Suprapubic skin (tissue), 2 donors: ENCODE measurements at regions not wholly inside any gene's neighbourhood (a gene's known extent, or its start where the extent isn't known, plus 50 kb on each side); places are given as distances from the start of the nearest gene placed in this dataset.

Experiments
- EP300 ChIP-seq: sonication (generic); formaldehyde crosslinking; IDR thresholded peaks from one replicate; pipeline ENCODE4 v1.6.1; 2017; ENCODE audit warnings: antibody characterized with exemption
- POLR2A ChIP-seq, 2 donors: fragments of 450-650 bp; IDR thresholded peaks; one replicate each; pipeline ENCODE4 v1.6.1; 2017; ENCODE audit warnings: antibody characterized with exemption in 2 of 2, mild to moderate bottlenecking in 2 of 2, moderate library complexity in 2 of 2

DNA sequence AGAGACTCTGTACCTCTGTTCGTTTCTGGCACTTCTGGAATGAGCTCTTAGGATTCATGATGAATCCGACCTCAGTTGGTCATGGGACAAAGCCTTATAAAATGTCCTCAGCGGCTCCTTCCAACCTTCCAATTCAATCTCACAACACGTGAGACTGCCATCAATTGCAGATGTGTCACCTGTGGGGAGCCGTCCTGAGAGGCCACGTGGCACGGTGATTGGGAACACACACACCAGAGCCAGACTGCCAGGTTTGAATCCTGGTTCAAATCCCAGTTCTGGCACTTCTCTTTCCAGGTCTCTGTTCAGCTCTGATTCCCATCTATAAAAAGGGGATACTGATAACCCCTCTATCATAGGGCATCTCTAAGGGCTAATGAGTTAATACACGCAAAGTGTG, 124.5 kb downstream of the ANKRD60 start:
- TF ChIP-seq EP300: no peak
- TF ChIP-seq POLR2A (IDR thresholded peaks at IDR 0.05): no peak
